HK-2 (cell line): ENCODE measurements at regions not wholly inside any gene's neighbourhood (a gene's known extent, or its start where the extent isn't known, plus 50 kb on each side); places are given as distances from the start of the nearest gene placed in this dataset.

Experiments
- DNase-seq: peaks from one replicate; pipeline ENCODE4 v3.0.0-alpha.2; 2018; ENCODE audit not compliant: unreplicated experiment

DNA sequence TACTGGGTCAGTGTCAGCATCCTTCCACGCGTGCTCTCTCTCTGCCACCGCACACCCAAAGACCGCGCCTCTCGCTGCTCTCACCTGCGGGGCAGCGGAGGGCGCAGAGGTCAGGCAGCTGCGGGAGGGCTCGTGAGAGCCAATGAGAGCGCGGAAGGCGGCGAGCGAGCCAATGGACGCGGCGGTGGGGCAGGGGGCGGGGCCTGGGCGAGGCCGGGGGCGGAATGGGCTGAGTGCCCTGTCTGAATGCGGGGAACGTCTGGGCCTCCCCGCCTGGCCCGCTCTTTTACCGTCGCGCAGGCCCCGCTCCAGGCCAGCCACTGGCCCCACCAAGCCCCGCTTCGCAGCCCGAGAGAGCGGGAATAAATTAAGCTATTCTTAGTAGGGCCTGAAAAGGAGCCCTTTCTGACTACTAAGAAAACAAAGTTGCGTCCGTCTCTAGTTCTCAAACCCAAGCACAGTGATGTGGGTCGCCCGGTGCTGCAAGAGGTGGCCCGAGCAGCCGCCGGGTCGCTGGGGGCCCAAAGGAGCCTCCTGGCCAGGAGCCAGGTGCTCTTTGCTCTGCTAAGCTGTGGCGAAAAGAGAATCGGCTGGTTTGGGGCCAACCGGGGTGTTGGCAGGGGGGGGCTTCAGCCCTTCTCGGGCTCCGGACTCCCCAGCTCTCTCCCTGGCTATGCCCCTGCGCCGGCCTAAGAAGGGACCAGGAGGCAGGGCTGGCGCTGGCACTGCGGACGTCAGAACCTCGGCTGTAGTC lies 81.1 kb upstream of the GLI2 start:
- no peak for DNase-seq

GRCh38 chr2:120656273-120656950 lies 79.3 kb upstream of the GLI2 start:
- DNase-seq = no peak

DNA sequence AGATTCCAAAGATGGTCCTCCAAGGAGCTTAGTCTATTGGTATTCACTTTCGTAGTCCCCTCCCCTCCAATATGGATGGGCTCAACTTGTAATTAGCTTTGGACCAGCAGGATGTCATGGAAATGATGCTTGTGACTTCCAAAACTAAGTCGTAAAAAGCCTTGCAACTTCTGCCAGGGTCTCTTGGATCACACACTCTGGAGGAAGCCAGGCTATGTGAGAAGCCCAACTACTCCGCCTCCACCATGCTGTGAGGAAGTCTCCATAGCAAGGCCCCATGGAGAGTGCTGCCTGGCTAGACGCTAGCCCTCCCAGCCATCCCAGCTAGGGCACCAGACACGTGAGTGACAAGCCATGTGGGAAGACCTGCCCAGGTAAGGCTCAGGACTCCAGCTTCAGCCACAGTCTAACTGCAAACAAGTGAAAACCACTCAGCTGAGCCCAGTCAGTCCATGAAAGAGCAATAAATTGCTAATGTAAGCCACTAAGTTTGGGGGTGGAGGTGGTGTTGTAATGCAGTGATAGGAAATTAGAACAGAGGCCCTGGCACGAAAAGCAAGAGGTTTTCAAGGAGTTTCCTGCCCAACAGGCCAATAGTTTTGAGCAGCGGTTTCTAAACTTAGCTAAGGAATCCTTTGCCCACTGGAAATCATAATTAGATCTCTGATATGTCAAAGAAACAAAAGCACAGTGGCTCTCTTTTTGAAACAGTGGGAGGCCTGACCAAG lies 77.5 kb upstream of the GLI2 start:
- no peak for DNase-seq

GRCh38 chr2:120658770-120659158 lies 76.9 kb upstream of the GLI2 start:
- DNase-seq = no peak

DNA sequence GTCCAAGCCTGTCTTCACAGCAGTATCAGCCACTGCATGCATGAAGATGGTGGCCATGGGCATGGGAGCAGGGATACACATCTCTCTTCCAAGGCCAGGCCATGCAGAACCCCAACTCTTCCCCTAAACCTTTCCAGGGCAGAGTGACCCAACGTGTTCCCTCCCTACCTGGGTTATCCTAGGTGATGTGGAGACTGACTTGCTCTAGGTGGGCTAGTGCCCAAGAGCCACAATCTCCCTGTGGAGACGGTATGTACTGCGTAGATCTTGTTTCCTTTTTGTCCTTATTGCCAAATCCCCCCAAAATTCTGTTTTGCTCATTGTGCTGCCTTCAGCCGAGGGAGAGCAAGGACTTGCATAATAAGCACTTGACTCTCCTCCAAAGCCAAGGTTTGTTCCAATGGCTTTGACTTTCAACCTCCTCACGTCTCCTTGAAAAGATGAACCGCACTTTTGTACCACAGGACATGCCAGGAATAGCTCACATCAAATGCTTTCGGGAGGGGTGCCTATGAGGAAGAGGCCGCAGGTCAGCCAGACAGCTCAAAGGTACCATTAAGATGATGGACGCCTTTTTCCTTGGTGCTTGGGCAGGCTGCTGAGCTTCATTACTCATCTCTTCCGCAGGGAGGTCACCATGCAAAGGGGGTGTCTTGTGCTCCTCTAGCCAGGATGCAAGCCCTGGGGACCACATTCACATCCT lies 76.2 kb upstream of the GLI2 start:
- DNase-seq = no peak

- no peak for DNase-seq
Observed at GRCh38 chr2:120660056-120660694, 75.5 kb upstream of the GLI2 start.

DNA sequence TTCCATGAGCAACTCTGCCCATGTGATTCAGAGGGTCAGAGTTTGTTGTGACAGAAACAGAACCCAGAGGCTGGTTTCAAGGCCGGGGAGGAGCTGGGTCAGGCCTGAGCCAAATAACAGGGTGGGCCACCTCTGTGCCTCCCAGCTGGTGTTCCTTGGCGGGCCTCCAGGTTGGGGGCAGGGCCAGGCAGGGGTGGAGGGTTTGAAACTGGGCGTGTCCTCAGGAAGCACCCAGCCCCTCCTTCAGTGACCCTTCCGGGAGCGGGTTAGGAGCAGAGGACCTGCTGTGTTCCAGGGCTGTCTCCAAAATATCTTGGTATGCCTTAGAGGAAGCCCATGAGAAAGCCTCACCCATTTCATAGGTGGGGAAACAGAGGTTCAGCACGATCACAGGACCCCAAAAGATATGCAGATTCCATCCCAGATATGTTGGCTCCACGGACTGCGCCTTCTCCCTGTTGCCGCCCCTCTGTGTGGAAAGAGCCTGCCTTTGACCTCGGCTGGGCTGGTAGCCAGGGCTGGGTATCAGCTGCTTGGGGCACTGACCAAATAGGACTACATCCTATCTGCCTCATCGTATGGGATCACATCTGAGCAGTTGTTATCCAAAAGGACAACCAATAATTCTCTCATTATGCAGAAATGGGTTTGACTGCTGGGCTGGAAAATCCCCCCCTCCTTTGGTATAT lies 74.8 kb upstream of the GLI2 start:
- DNase-seq = no peak

DNA sequence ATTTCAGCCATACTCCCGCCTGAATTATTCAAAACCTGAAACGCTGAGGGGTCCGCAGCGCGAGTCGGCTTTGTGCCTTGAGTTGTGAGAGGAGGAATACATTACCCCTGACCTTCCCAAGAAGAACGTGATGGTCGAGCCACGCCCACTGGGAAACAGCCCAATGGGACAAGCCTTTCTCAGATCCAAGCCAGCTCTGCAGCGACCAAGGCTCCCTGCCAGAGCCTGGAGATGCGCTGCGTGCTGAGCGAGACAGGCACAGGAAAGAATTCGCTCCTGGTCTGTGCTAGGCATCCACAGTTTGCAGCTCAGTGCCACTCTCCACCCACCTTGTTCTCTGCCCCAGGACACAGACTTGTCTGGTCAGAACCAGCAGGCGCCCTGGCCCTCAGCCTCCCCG lies 74.1 kb upstream of the GLI2 start:
- no peak for DNase-seq

GRCh38 chr2:120662046-120662445 lies 73.6 kb upstream of the GLI2 start:
- no peak for DNase-seq

- no peak for DNase-seq
Observed at GRCh38 chr2:120662746-120663145, 72.9 kb upstream of the GLI2 start.

GRCh38 chr2:120666433-120666832 lies 69.2 kb upstream of the GLI2 start:
- DNase-seq = no peak

GRCh38 chr2:120667981-120668380 lies 67.7 kb upstream of the GLI2 start:
- no peak for DNase-seq

DNA sequence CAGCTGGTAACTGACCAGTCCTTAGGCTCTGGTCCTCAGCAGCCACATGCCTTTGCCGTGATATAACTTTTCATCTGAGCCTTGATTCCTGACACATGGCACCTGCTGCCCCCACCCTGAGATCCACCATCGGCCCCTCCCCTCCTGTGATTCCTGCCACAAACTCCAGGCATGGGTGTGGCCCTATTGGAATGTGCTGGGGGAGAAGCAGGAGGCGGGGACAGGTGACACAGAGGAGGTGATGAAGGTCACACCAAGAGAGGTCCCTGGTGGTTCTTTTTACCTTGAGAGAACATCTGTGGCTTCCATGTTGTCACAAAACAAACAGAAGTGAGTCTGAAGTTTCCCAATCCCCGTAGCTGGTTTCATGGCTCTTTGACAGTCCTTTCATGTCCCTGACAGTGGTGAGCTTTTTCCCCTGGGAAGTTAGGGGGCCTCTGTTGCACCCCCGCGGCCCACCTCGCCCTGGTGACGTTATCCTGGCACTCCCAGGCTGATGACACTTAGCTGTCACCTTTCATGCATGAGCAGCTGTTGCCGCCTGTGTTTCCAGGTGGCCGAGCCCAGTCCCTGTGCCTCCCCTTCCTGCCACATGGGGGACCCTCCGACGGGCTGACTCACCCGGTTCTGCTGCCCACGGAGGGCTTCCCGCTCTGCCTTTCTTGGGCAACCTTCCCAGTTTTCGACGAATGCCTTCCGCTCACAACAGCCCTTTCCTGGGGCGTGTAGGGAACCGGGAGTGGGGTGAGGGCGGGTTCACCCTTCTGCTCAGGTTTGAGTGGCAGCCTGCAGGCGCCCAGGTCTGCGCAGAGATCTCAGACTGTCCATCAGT lies 66.3 kb upstream of the GLI2 start:
- peak; percentile 71 for DNase-seq

DNA sequence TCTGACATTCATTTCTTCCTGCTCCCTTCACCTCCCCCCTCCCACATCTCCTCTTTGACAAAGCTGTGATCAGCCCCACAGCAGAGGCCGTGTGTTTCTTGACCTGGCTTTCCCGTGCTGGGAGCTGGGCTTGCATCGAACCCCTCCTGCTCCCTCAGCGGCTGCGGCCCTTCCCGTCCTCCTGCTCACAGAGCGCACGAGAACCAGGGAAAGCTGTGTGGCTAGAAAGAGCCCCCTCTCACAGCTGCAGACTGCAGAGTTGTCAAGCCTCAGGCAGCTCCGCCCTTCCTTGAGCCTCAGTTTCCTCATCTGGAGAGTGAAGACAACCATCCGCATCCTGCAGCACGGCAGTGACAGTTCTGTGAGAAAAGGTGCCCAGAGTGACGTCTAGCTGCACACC lies 65.7 kb upstream of the GLI2 start:
- no peak for DNase-seq

DNA sequence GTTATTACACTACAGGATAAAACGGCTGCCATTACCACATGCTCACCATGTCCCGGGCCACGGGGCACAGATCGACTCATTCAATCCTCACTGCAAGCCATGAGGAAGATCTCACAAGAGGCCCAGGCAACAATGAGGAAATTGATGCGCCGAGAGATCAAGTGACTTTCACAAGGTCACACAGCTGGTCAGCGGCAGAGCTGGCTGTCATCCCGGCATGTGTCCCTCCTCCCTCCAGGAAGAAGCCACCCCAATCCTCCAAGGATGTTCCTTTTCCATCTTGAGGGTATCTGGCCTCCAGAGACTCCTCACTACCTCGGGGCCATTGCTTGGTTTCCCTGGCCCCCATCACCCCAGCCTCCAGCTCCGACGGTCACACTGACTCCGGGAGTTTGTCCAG lies 65.3 kb upstream of the GLI2 start:
- no peak for DNase-seq

DNA sequence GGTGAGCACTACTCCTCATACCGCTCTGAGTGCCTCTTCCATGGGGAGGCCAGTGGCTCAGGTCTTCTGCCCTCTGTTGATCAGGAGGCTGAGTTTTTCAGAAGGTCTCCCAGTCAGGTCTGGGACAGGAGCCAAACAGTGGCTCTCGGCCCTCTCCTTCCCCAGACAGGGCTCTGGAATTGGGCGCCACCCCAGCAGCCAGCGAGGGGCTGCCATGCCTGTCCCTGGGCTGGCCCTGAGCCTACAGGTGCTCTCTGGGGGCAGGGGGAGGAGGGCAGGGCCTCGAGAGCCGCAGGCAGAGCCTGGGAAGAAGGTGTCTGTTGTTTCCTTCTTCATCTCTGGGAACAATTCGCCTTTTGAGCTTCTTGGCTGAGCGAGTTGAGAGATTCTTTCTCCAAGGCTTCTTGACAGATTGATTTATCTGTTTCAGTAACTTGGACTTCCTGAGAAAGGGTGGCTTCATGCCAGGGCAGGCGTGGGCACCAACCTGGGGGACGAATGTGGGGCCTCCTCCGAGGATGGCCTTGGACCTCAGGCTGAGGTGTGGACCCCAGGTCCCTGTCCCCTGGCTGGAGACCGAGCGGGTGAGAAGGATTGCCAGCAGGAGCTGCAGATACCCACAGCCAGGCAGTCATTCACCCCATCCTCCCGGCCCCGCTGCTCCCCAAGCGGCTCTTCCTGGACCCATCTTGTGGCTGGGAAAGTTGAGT lies 64.7 kb upstream of the GLI2 start:
- no peak for DNase-seq

GRCh38 chr2:120672526-120673204 lies 63.0 kb upstream of the GLI2 start:
- no peak for DNase-seq

- DNase-seq = no peak
Observed at GRCh38 chr2:120673205-120673550, 62.5 kb upstream of the GLI2 start.

- DNase-seq = no peak
Observed at GRCh38 chr2:120673571-120674061, 62.1 kb upstream of the GLI2 start.
